ENCODE measurements at regions not wholly inside any gene's neighbourhood (a gene's known extent, or its start where the extent isn't known, plus 50 kb on each side); places are given as distances from the start of the nearest gene placed in this dataset.
A peak's percentile ranks its signal among the peaks of the same experiment; 100 is the strongest.

GRCh38 chr3:194256040-194256945 lies 94.8 kb downstream of the CPN2 start:
- peak overlapping the region; percentile 78 for H2AFZ ChIP-seq
- H3K27me3 ChIP-seq (ENCODE audit: control insufficient read depth, insufficient read depth, low read length): no peaks in the 10 kb centered on the region
- H3K4me3 ChIP-seq (ENCODE audit: low read depth, low read length): no peak overlapping the region
- TF ChIP-seq, protein P1, sequence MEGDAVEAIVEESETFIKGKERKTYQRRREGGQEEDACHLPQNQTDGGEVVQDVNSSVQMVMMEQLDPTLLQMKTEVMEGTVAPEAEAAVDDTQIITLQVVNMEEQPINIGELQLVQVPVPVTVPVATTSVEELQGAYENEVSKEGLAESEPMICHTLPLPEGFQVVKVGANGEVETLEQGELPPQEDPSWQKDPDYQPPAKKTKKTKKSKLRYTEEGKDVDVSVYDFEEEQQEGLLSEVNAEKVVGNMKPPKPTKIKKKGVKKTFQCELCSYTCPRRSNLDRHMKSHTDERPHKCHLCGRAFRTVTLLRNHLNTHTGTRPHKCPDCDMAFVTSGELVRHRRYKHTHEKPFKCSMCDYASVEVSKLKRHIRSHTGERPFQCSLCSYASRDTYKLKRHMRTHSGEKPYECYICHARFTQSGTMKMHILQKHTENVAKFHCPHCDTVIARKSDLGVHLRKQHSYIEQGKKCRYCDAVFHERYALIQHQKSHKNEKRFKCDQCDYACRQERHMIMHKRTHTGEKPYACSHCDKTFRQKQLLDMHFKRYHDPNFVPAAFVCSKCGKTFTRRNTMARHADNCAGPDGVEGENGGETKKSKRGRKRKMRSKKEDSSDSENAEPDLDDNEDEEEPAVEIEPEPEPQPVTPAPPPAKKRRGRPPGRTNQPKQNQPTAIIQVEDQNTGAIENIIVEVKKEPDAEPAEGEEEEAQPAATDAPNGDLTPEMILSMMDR (IDR thresholded peaks at IDR 0.05): no peak
- H3K79me2 ChIP-seq: no peaks in the 10 kb centered on the region
- no peaks in the 10 kb centered on the region for H3K36me3 ChIP-seq (ENCODE audit: control insufficient read depth, insufficient read depth, low read length)
- H3K9me3 ChIP-seq (ENCODE audit: control insufficient read depth, low read length): no peaks in the 10 kb centered on the region
- peaks cover 28% of the 10 kb centered on the region for H3K4me1 ChIP-seq
- H3K9ac ChIP-seq: no peak overlapping the region
- no peak overlapping the region for H3K4me2 ChIP-seq (ENCODE audit: low read length)
- H3K27ac ChIP-seq: peak overlapping the region; percentile 82

DNA sequence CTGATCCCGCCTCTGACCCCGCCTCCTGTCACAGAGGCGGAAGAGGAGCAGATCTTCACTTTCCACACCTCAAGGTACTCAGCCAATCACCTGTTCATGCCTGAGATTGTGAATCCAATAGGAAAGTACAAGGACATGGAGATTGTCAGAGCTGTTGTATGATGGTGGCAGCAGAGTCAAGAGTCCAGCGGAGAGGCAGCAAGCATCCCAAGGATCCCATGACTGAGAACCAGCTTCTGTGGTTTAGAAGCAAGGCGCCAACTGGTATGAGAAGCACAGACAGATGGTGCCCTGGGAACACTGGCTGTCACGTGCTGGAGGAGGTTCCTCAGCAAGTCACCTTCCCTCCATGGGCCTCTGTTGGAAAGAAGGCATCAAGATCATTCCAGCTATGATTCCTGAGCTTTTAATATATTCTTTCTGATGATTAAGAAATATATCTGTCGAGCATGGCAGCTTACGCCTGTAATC lies 93.9 kb downstream of the CPN2 start:
- Histone ChIP-seq H3K4me2 (ENCODE audit: low read length) (no peak overlapping the region), H2AFZ (no peak overlapping the region), H3K79me2 (no peaks in the 10 kb centered on the region), H3K36me3 (ENCODE audit: control insufficient read depth, insufficient read depth, low read length) (no peaks in the 10 kb centered on the region), H3K9me3 (ENCODE audit: control insufficient read depth, low read length) (no peaks in the 10 kb centered on the region), H3K4me1 (peaks cover 37% of the 10 kb centered on the region), H3K27ac (no peak overlapping the region), H3K9ac (no peak overlapping the region), H3K27me3 (ENCODE audit: control insufficient read depth, insufficient read depth, low read length) (no peaks in the 10 kb centered on the region), H3K4me3 (ENCODE audit: low read depth, low read length) (no peak overlapping the region)
- TF ChIP-seq, protein P1 (IDR thresholded peaks at IDR 0.05): no peak

- TF ChIP-seq, protein P1 (IDR thresholded peaks at IDR 0.05): no peak
- Histone ChIP-seq H3K9ac (no peak overlapping the region), H3K79me2 (no peaks in the 10 kb centered on the region), H3K4me2 (ENCODE audit: low read length) (no peak overlapping the region), H2AFZ (no peak overlapping the region), H3K36me3 (ENCODE audit: control insufficient read depth, insufficient read depth, low read length) (no peaks in the 10 kb centered on the region), H3K27me3 (ENCODE audit: control insufficient read depth, insufficient read depth, low read length) (no peaks in the 10 kb centered on the region), H3K4me3 (ENCODE audit: low read depth, low read length) (no peak overlapping the region), H3K9me3 (ENCODE audit: control insufficient read depth, low read length) (no peaks in the 10 kb centered on the region), H3K4me1 (peaks cover 37% of the 10 kb centered on the region), H3K27ac (no peak overlapping the region)
These were observed 93.0 kb downstream of the CPN2 start for GRCh38 chr3:194257916-194258668.

- no peaks in the 10 kb centered on the region for H3K27me3 ChIP-seq (ENCODE audit: control insufficient read depth, insufficient read depth, low read length)
- no peak overlapping the region for H3K4me3 ChIP-seq (ENCODE audit: low read depth, low read length)
- peaks cover 28% of the 10 kb centered on the region for H3K4me1 ChIP-seq
- H3K79me2 ChIP-seq: no peaks in the 10 kb centered on the region
- H3K27ac ChIP-seq: no peak overlapping the region
- no peaks in the 10 kb centered on the region for H3K36me3 ChIP-seq (ENCODE audit: control insufficient read depth, insufficient read depth, low read length)
- no peak overlapping the region for H2AFZ ChIP-seq
- TF ChIP-seq, protein P1 (IDR thresholded peaks at IDR 0.05): no peak
- H3K9me3 ChIP-seq (ENCODE audit: control insufficient read depth, low read length): no peaks in the 10 kb centered on the region
- no peak overlapping the region for H3K4me2 ChIP-seq (ENCODE audit: low read length)
- no peak overlapping the region for H3K9ac ChIP-seq
These were observed 91.0 kb downstream of the CPN2 start for GRCh38 chr3:194259982-194260766.

All from parathyroid adenoma (tissue), 2 donors.